ENCODE measurements at regions not wholly inside any gene's neighbourhood (a gene's known extent, or its start where the extent isn't known, plus 50 kb on each side); places are given as distances from the start of the nearest gene placed in this dataset. TPM values are rescaled to one million over a fixed set of nuclear protein-coding genes. Genes with fewer than 3 reads are reported as not detected.

DNA sequence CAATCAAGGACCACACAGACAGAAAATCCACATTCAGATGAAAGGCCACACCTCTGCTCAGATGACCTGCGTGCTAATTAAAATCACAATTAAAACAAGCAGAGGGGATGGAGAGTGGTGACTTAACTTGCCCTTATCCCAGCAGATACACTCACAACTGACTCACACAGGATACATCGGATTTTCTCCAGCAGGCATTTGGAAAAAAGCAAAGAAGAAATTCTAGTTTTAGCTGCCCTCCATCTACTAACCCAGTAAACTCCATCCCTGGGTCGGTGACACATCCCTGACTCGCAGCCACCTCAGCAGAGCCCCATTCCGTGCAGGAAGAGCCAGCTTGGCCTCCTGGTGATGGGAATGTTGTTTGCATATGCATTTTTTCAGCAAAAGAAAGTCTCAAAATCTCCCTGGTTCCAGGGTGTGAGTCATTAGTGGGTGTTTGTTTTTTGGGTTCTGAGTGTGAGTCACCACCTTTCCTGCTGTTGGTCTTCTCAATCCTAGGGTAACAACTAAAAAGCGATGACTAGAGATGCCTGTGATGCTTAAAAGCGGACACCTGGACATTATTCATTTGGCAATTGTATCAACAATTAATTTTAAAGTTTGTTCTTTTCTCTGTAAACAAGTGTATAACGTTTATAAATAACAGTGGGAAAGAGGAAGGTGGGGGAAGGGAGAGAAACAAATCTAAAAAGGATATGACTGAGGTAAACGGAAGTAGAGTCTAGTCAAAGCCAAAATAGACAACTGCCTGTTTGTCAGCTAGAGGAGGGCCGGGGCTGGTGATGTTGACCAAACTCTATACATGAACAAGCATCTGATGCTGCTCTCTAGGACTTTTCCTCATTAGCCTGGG is 49.8 kb upstream of the SLC4A7 start:
- DNase-seq, result peak; percentile 83 to 93 (median 88)
- H3K27me3 ChIP-seq (ENCODE audit: control insufficient read depth in 2 of 2, insufficient read depth in 2 of 2, low read length in 2 of 2), result no peaks in the 10 kb centered on the region
- no peaks in the 10 kb centered on the region for H3K36me3 Mint-ChIP-seq
- no peaks in the 10 kb centered on the region for H3K9me3 Mint-ChIP-seq
- H3K4me1 ChIP-seq (ENCODE audit: control insufficient read depth in 1 of 2, insufficient read depth in 2 of 2, low read length in 2 of 2), result peaks cover 27 to 33% of the 10 kb centered on the region in 2 donors
- no peaks in the 10 kb centered on the region for H4K20me1 ChIP-seq (ENCODE audit: insufficient read depth, low read length)
- H3K4me2 ChIP-seq (replicated peaks; ENCODE audit: extremely low read depth, low read length, poor library complexity, severe bottlenecking), result peak overlapping the region; percentile 52
- H2AFZ ChIP-seq (ENCODE audit: insufficient read depth, low read depth, low read length, poor library complexity, severe bottlenecking), result no peak overlapping the region
- no peaks in the 10 kb centered on the region for H3K79me2 ChIP-seq (ENCODE audit: insufficient read depth, low read length)
- H3K4me3 Mint-ChIP-seq, result peak overlapping the region; percentile 49 to 81
- peak overlapping the region; percentile 80 to 90 for H3K27ac ChIP-seq (ENCODE audit: low read depth in 1 of 2, low read length in 2 of 2)
- H3K9ac ChIP-seq (ENCODE audit: insufficient read depth, low read length, poor library complexity, severe bottlenecking), result peak overlapping the region; percentile 10
- H3K4me3 ChIP-seq (replicated peaks in 1 of 3; ENCODE audit: low read depth in 2 of 3, low read length in 3 of 3), result no peak overlapping the region
- peak overlapping the region; percentile 94 to 98 (median 96) for H3K27ac Mint-ChIP-seq
- H3K4me1 Mint-ChIP-seq, result peaks cover 28% of the 10 kb centered on the region
- H3K27me3 Mint-ChIP-seq (ENCODE audit: low read depth in 3 of 3), result peaks cover 0 to 4% (median 2%) of the 10 kb centered on the region in 3 donors
- intact Hi-C loops (cut with micrococcal nuclease), result loop anchor here (5.0 to 10.0 kb wide), 2 partner anchors 52 to 61 kb away; partner anchors contain the start of gene SLC4A7 (in 1 of the 2)
- 50% methylated on average over 2 of the region's 10 CpGs for WGBS (ENCODE audit: insufficient coverage)
- no peaks in the 10 kb centered on the region for H3K9me3 ChIP-seq (replicated peaks in 1 of 2; ENCODE audit: control insufficient read depth in 1 of 2, insufficient read depth in 1 of 2, low read length in 2 of 2)
- H3K36me3 ChIP-seq (replicated peaks in 1 of 2; ENCODE audit: control insufficient read depth in 1 of 2, insufficient read depth in 2 of 2, low read length in 2 of 2), result no peaks in the 10 kb centered on the region
- TF ChIP-seq, protein P1, sequence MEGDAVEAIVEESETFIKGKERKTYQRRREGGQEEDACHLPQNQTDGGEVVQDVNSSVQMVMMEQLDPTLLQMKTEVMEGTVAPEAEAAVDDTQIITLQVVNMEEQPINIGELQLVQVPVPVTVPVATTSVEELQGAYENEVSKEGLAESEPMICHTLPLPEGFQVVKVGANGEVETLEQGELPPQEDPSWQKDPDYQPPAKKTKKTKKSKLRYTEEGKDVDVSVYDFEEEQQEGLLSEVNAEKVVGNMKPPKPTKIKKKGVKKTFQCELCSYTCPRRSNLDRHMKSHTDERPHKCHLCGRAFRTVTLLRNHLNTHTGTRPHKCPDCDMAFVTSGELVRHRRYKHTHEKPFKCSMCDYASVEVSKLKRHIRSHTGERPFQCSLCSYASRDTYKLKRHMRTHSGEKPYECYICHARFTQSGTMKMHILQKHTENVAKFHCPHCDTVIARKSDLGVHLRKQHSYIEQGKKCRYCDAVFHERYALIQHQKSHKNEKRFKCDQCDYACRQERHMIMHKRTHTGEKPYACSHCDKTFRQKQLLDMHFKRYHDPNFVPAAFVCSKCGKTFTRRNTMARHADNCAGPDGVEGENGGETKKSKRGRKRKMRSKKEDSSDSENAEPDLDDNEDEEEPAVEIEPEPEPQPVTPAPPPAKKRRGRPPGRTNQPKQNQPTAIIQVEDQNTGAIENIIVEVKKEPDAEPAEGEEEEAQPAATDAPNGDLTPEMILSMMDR (IDR thresholded peaks at IDR 0.05), result no peak

Small RNA genes in the stretch of these regions (small RNA-seq; reads per million reads assigned to genes)
- gene AC098614.2 (ENCODE audit: insufficient read length, low read depth), result not detected
- gene RF00019 (ENCODE audit: insufficient read length, low read depth), result not detected
